ENCODE measurements at regions not wholly inside any gene's neighbourhood (a gene's known extent, or its start where the extent isn't known, plus 50 kb on each side); places are given as distances from the start of the nearest gene placed in this dataset.
"Not testable (repeated sequence)": the region's sequence is repeated elsewhere in the genome, so short reads cannot be mapped to it uniquely, and the experiment has no call there.

DNA sequence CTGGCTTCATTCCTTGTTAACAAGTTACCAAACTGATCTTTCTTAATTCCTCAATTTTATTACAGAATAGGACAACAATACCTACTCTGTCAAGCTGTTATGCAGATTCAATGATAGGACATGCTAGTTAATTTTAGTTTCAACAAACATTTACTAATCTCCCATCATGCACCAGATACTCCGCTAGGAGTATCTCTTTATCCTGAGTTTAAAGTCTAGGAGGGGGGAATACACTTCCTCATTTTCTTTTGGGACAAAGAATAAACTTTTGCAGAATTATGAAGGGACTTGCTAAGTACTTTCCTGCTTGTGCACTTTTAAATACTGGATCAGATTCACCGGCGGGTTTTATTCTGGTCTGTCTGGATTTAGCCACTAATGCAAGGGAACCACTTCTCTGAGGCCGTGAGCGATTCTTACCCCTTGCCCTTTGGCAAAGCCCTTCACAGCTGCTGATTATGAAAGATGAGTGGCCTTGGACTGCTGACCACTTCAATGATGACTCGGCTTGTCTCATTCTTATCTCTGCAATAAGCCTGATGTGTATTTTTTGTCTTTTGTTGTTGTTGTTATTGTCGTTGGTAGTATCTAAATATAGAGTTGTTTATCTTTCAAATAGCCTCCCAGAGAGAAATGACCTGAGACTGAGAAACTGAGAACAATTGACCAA is 73.9 kb downstream of the RMI1 start:
- Histone ChIP-seq H3K27ac (no peak overlapping the region), H3K4me1 (replicated peaks in 1 of 2) (no peaks in the 10 kb centered on the region), H3K4me3 (no peak overlapping the region)
- ATAC-seq (replicated peaks in 6 of 8), result no peak
- whole genome bisulfite sequencing, 10 experiments, result 50 to 89% (median 85%) methylated on average over 2 to 7 of the region's 7 CpGs; no CpG with 5 or more reads in 1 of the 10 experiments
- in situ Hi-C loops (cut with MboI; ENCODE audit: low pct_unique_long_range_greater_than_20kb in 2 of 9, low sequenced_read_pairs in 9 of 9, unreplicated experiment in 9 of 9), result no loop called here

DNA sequence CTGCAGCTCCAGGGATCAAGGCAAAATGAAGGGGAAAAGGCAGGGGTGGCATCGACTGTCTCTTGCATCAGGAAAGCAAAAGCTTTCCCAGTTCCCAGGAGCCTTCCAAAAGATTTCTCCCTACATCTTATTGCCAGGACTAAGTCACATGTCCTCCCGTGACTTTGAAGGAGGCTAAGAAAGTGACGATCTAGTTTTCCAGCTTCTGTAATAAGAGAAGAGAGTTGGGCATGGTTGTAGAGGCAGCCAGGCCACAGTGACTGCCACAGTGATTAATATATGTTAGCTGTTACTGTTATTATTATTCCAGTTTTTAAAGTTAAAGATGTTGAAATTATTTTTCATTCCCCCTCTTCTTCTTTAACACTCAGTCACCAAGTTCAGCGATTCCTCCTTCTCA is 77.1 kb downstream of the RMI1 start:
- Histone ChIP-seq H3K4me1 (replicated peaks in 1 of 2) (no peaks in the 10 kb centered on the region), H3K4me3 (no peak overlapping the region), H3K27ac (no peak overlapping the region)
- in situ Hi-C loops (cut with MboI; ENCODE audit: low pct_unique_long_range_greater_than_20kb in 2 of 9, low sequenced_read_pairs in 9 of 9, unreplicated experiment in 9 of 9), result no loop called here
- no peak for ATAC-seq (replicated peaks in 6 of 8)
- WGBS, 10 experiments, result 10 to 100% (median 83%) methylated on average over 1 to 3 of the region's 4 CpGs; no CpG with 5 or more reads in 1 of the 10 experiments

DNA sequence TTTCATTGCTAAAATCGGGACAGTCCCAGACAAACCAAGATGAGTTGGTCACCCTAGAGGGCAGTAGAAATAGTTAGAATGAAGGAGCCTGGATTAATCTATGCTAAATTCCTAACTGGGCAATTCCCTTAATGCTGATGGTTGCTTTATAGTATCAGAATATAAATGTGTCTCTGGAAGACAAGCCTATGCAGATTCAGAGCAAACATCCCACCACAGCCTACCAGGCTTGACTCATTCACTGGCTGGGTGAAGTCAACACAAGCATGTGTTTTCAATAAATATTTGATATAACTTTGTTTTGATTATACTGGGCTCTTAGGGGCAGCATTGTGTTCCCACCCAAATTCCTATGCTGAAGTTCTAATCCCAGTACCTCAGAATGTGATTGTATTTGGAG is 79.3 kb downstream of the RMI1 start:
- peak in 3 of 8 experiments; percentile 91 to 98 (median 96) for ATAC-seq (replicated peaks in 6 of 8)
- WGBS, 10 experiments, result 40 to 100% (median 81%) methylated on average over 1 of the region's 1 CpG; no CpG with 5 or more reads in 2 of the 10 experiments
- peaks cover 4 to 11% of the 10 kb centered on the region in 2 donors for H3K4me1 ChIP-seq (replicated peaks in 1 of 2)
- no peak overlapping the region for H3K27ac ChIP-seq
- H3K4me3 ChIP-seq, result no peak overlapping the region
- in situ Hi-C loops (cut with MboI; ENCODE audit: low pct_unique_long_range_greater_than_20kb in 2 of 9, low sequenced_read_pairs in 9 of 9, unreplicated experiment in 9 of 9), result no loop called here

DNA sequence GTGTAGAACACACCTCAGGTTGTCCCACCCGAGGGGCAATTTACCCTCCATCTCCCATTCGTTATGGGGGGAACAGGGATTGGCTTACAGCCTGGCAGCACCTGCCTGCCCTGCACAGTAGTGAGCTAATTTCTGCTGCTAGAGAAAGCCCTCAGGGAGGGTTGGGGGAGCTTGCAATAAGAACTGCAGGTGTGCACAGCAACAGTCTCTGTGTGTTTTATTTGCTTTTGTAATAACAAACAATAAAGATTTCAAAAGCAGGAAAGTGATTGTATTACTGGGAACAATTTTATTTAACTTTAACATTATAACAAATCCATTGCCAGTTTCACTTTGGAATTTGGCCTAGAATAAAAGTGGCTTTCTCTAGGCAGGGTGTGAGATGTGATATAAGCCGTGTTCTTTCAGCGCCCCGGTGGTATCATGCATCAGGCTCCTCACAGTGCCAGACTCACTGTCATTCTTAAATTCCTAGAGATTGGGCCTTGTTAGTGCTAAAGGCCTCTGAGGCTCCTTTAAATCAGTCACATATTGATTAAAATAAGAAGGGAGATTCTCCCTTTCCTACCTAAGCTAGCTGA is 81.1 kb downstream of the RMI1 start:
- ATAC-seq (replicated peaks in 6 of 8), result no peak
- 0 to 87% (median 53%) methylated on average over 1 to 4 of the region's 5 CpGs; no CpG with 5 or more reads in 2 of the 10 experiments for WGBS, 10 experiments
- peaks cover 4 to 11% of the 10 kb centered on the region in 2 donors for H3K4me1 ChIP-seq (replicated peaks in 1 of 2)
- H3K4me3 ChIP-seq, result no peak overlapping the region
- in situ Hi-C loops (cut with MboI; ENCODE audit: low pct_unique_long_range_greater_than_20kb in 2 of 9, low sequenced_read_pairs in 9 of 9, unreplicated experiment in 9 of 9), result no loop called here
- no peak overlapping the region for H3K27ac ChIP-seq

DNA sequence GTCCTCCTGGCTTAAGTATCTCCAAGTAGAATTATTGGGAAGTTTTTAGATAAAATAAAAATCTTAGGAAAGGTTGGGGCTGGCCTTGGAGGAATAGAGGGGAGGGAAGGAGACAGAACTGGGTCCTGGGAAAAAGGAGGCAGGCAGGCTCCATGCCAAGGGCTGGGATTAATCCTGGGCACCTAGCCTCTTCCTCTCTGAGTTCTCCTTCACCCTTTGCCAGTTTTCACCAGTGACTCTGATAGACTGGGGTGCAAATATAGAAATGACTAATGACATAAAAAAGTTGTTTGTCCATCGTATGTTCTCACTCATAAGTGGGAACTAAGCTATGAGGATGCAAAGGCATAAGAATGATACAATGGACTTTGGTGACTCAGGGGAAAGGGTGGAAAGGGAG is 81.9 kb downstream of the RMI1 start:
- no peak overlapping the region for H3K4me3 ChIP-seq
- in situ Hi-C loops (cut with MboI; ENCODE audit: low pct_unique_long_range_greater_than_20kb in 2 of 9, low sequenced_read_pairs in 9 of 9, unreplicated experiment in 9 of 9), result no loop called here
- WGBS, 10 experiments, result 0 to 89% (median 10%) methylated on average over 1 of the region's 1 CpG; no CpG with 5 or more reads in 4 of the 10 experiments
- no peak overlapping the region for H3K27ac ChIP-seq
- ATAC-seq (replicated peaks in 6 of 8), result no peak
- H3K4me1 ChIP-seq (replicated peaks in 1 of 2), result peaks cover 4 to 11% of the 10 kb centered on the region in 2 donors

DNA sequence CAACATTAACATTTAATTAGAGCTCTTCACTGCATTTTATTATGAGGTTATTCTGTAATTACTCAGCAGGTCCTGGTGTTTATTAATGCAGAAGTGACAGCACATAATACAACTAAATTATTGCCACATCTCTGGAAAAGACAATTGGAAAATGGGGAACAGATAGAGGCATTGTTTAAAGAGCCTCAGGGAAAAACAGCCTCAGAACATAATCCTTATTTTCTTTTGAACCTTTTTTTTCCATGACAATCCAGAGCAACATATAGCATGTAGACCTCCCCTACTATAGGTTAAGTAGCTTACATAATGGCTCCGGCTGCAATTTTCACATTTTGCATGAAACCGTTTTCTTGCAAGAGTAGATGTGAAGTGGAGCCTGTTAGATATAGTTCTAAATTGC is 87.2 kb downstream of the RMI1 start:
- 17 to 93% (median 80%) methylated on average over 1 to 2 of the region's 2 CpGs; no CpG with 5 or more reads in 3 of the 10 experiments for WGBS, 10 experiments
- in situ Hi-C loops (cut with MboI; ENCODE audit: low pct_unique_long_range_greater_than_20kb in 2 of 9, low sequenced_read_pairs in 9 of 9, unreplicated experiment in 9 of 9), result no loop called here

DNA sequence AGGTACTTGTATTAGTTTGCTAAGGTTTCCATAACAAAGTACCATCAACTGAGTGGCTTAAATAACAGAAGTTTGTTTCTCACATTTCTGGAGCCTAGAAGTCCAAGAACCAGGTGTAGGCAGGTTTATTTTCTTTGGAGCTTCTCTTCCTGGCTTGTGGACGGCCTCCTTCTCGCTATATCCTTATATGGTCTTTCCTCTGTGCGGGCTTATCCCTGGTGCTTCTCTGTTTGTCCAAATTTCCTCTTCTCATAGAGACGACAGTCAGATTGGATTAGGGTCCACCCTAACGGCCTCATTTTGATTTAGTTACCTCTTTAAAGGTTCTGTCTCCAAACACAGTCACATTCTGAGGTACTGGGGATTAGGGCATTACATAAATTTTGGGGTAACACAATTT is 88.3 kb downstream of the RMI1 start:
- H3K4me3 ChIP-seq, result no peak overlapping the region
- H3K27ac ChIP-seq, result no peak overlapping the region
- in situ Hi-C loops (cut with MboI; ENCODE audit: low pct_unique_long_range_greater_than_20kb in 2 of 9, low sequenced_read_pairs in 9 of 9, unreplicated experiment in 9 of 9), result no loop called here
- peaks cover 4 to 11% of the 10 kb centered on the region in 2 donors for H3K4me1 ChIP-seq (replicated peaks in 1 of 2)
- no peak for ATAC-seq (replicated peaks in 6 of 8)
- WGBS, 10 experiments, result 36 to 100% (median 80%) methylated on average over 1 to 5 of the region's 5 CpGs; no CpG with 5 or more reads in 1 of the 10 experiments

More for the DNA sequence above, 87.2 kb downstream of the RMI1 start:
- H3K4me1 ChIP-seq (replicated peaks in 1 of 2), result peaks cover 4 to 16% of the 10 kb centered on the region in 2 donors
- ATAC-seq (replicated peaks in 6 of 8), result no peak
- H3K27ac ChIP-seq, result no peak overlapping the region
- H3K4me3 ChIP-seq, result no peak overlapping the region

DNA sequence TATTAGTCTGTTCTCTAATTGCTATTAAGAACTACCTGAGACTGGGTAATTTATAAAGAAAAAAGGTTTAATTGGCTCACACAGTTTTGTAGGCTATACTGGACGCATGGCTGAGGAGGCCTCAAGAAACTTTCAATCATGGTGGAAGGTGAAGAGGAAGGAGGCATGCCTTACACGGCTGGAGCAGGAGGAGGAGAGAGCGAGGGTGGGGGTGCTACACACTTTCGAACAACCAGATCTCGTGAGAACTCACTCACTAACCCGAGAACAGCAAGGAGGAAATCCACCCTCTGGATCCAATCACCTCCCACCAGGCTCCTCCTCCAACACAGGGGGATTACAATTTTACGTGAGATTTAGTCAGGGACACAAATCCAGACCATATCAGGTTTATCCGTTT is 90.0 kb downstream of the RMI1 start:
- Histone ChIP-seq H3K27ac (no peak overlapping the region), H3K4me3 (no peak overlapping the region), H3K4me1 (replicated peaks in 1 of 2) (peaks cover 0 to 5% of the 10 kb centered on the region in 2 donors)
- WGBS, 10 experiments, result 6 to 88% (median 76%) methylated on average over 2 to 8 of the region's 8 CpGs
- in situ Hi-C loops (cut with MboI; ENCODE audit: low pct_unique_long_range_greater_than_20kb in 2 of 9, low sequenced_read_pairs in 9 of 9, unreplicated experiment in 9 of 9), result no loop called here
- no peak for ATAC-seq (replicated peaks in 6 of 8)

DNA sequence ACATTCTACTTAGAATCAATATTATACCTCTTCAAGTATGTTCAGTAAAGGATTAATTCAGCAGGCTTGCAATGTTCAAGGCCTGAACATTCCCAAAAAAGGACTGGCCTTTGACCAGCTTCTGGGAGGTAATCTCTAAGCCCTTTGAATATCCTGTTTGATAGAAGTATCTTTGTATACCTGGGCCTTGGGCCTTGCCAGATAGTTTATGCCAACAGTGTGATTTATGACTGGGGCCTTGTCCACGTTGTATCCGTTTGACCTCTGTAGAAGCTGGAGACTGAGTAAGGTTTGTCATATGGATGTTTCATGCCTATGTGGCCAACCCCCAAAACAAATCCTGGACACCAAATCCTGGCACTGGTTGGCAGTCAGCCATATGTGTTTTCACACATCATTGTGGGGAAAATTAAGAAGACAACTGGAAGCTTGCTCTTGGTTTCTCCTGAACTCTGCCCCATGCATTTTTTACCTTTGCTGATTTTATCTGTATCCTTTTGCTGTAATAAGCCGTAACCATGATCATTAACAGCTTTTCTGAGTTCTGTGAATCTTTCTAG is 92.1 kb downstream of the RMI1 start:
- no peak overlapping the region for H3K27ac ChIP-seq
- H3K4me1 ChIP-seq (replicated peaks in 1 of 2), result peaks cover 0 to 3% of the 10 kb centered on the region in 2 donors
- no peak overlapping the region for H3K4me3 ChIP-seq
- in situ Hi-C loops (cut with MboI; ENCODE audit: low pct_unique_long_range_greater_than_20kb in 2 of 9, low sequenced_read_pairs in 9 of 9, unreplicated experiment in 9 of 9), result no loop called here
- WGBS, 10 experiments, result 35 to 100% (median 85%) methylated on average over 1 to 3 of the region's 3 CpGs; no CpG with 5 or more reads in 1 of the 10 experiments
- ATAC-seq (replicated peaks in 6 of 8), result no peak

DNA sequence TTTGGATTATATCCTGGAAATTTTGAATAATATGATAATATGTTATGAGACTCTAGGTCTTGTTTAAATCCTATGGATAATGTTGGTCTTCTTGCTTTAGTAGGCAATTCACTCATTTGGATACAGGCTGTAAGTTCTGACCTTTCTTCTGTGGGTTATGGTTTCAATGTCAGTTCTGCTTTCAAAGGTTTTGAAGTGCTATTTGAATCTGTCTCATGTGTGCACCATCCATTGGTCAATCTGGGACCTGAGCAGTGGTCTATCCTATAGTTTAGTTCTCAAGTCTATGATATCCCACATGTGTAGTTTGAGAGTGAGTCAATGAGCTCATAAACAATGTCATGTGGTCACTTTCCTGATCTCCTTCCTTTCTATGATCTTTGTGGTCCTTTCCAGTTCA is 94.4 kb downstream of the RMI1 start:
- Histone ChIP-seq H3K4me3 (no peak overlapping the region), H3K27ac (no peak overlapping the region), H3K4me1 (replicated peaks in 1 of 2) (no peaks in the 10 kb centered on the region)
- ATAC-seq (replicated peaks in 6 of 8), result no peak
- in situ Hi-C loops (cut with MboI; ENCODE audit: low pct_unique_long_range_greater_than_20kb in 2 of 9, low sequenced_read_pairs in 9 of 9, unreplicated experiment in 9 of 9), result no loop called here

DNA sequence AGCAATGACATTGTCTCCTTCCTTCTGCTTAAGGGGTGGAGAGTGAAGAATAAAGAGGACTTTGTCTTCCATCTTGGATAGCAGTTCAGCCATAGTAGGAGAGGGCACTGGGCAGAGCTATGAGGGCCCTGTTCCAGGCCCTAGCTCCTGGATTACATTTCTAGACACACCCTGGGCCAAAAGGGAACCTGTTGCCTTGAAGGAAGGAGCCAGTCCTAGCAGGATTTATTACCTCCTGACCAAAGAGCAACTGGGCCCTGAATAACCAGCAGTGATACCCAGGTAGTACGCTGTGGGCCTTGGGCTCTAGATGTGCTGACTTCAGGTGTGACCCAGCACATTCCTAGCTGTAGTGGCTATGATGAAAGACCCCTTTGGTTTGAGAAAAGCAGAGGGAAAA is 95.8 kb downstream of the RMI1 start:
- ATAC-seq (replicated peaks in 6 of 8), result no peak
- no peak overlapping the region for H3K4me3 ChIP-seq
- in situ Hi-C loops (cut with MboI; ENCODE audit: low pct_unique_long_range_greater_than_20kb in 2 of 9, low sequenced_read_pairs in 9 of 9, unreplicated experiment in 9 of 9), result no loop called here
- no peaks in the 10 kb centered on the region for H3K4me1 ChIP-seq (replicated peaks in 1 of 2)
- H3K27ac ChIP-seq, result no peak overlapping the region
- 0 to 100% (median 40%) methylated on average over 1 of the region's 1 CpG; no CpG with 5 or more reads in 7 of the 10 experiments for WGBS, 10 experiments

DNA sequence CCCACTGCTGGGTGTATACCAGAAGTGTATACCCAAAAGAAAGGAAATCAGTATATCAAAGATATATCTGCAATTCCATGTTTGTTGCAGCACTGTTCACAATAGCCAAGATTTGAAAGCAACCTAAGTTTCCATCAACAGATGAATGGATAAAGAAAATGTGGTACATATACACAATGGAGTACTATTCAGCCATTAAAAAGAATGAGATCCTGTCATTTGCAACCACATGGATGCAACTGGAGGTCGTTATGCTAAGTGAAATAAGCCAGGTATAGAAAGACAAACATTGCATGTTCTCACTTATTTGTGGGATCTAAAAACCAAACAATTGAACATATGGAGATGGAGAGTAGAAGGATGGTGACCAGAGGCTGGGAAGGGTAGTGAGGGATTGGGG is 97.2 kb downstream of the RMI1 start:
- peaks cover 4 to 10% of the 10 kb centered on the region in 2 donors for H3K4me1 ChIP-seq (replicated peaks in 1 of 2)
- ATAC-seq (replicated peaks in 6 of 8); H3K27ac ChIP-seq; H3K4me3 ChIP-seq; in situ Hi-C loops (cut with MboI; ENCODE audit: low pct_unique_long_range_greater_than_20kb in 2 of 9, low sequenced_read_pairs in 9 of 9, unreplicated experiment in 9 of 9): not testable (repeated sequence)
- 0 to 63% (median 21%) methylated on average over 1 of the region's 1 CpG; no CpG with 5 or more reads in 2 of the 10 experiments for WGBS, 10 experiments

DNA sequence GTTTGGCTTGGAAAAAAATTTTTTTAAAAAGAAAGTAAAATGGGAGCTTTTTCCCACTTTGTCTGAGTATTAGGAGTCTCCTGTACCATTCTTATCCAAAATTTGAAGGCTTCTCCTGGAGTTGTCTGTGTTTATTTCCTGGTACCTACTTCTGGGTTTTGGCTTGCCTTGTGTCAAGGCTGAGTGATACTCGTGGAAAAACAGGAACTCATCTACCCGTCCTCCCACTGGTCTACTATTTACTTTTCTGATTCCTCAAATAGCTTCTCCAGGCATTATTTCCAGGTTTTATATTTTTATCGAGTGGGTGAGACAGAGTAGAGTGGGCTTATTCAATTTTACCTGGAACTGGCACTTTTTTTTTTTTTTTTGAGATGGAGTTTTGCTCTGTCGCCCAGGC is 99.4 kb downstream of the RMI1 start:
- WGBS, 10 experiments, result 16 to 100% (median 78%) methylated on average over 1 to 4 of the region's 4 CpGs
- Histone ChIP-seq H3K4me1 (replicated peaks in 1 of 2) (peaks cover 4 to 10% of the 10 kb centered on the region in 2 donors), H3K4me3 (no peak overlapping the region), H3K27ac (no peak overlapping the region)
- in situ Hi-C loops (cut with MboI; ENCODE audit: low pct_unique_long_range_greater_than_20kb in 2 of 9, low sequenced_read_pairs in 9 of 9, unreplicated experiment in 9 of 9), result no loop called here
- ATAC-seq (replicated peaks in 6 of 8), result no peak
